ENCODE measurements at regions not wholly inside any gene's neighbourhood (a gene's known extent, or its start where the extent isn't known, plus 50 kb on each side); places are given as distances from the start of the nearest gene placed in this dataset.

DNA sequence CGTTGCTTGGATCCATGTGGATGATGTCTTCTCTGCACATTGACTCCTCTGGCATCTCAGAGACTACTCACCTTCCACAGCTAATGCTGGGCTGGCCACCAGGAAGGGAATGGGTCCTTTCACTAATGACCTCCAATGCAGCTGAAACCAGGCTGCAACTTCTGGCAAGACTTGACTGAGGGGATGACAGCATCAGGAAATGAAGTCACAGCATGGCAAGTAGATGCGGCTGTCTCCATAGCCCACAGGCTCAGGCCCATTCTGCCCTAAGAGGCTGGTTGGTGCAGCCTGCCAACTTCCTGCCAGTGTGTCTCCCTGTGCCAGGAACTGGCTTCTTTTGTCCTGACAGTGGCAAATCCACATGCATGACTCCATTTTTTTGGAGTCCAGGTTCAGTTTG is 467.3 kb downstream of the TSHZ3 start:
- H3K79me2 ChIP-seq (replicated peaks; ENCODE audit: insufficient read depth): no peaks in the 10 kb centered on the region

More for the DNA sequence above, 467.3 kb downstream of the TSHZ3 start:
- Mint-ChIP-seq H3K4me3 (no peak overlapping the region), H3K4me1 (no peaks in the 10 kb centered on the region), H3K9me3 (no peaks in the 10 kb centered on the region), H3K36me3 (ENCODE audit: low read depth) (no peaks in the 10 kb centered on the region), H3K27me3 (ENCODE audit: insufficient read depth, low read depth, poor library complexity) (no peaks in the 10 kb centered on the region), H3K27ac (no peak overlapping the region)
- Histone ChIP-seq H3K4me1 (ENCODE audit: insufficient read depth) (no peaks in the 10 kb centered on the region), H3K36me3 (ENCODE audit: insufficient read depth) (no peaks in the 10 kb centered on the region), H3K4me2 (no peak overlapping the region), H2AFZ (no peak overlapping the region), H3K4me3 (no peak overlapping the region), H4K20me1 (replicated peaks; ENCODE audit: insufficient read depth) (no peaks in the 10 kb centered on the region), H3K27me3 (ENCODE audit: insufficient read depth) (no peaks in the 10 kb centered on the region), H3F3A (replicated peaks; ENCODE audit: low read depth) (no peaks in the 10 kb centered on the region), H3K9me2 (ENCODE audit: insufficient read depth) (peaks cover 8% of the 10 kb centered on the region; the same call in 1 of the 2 replicates), H3K27ac (ENCODE audit: low read depth) (no peak overlapping the region)
- TF ChIP-seq CREB1 (CRISPR knock-in tag; IDR thresholded peaks at IDR 0.05; ENCODE audit: low read depth) (no peak), JUNB (IDR thresholded peaks at IDR 0.05; ENCODE audit: unreplicated experiment) (no peak), NANOG (IDR thresholded peaks at IDR 0.05; ENCODE audit: borderline replicate concordance) (no peak), POLR2AphosphoS5 (IDR thresholded peaks at IDR 0.05; ENCODE audit: low read depth) (no peak), ZNF114 (CRISPR knock-in tag; IDR thresholded peaks at IDR 0.05) (no peak), STAT1 (IDR thresholded peaks at IDR 0.05; ENCODE audit: unreplicated experiment) (no peak), ZNF331 (CRISPR knock-in tag; IDR thresholded peaks at IDR 0.05; ENCODE audit: low read depth) (no peak), EZH2phosphoT487 (IDR thresholded peaks at IDR 0.05; ENCODE audit: unreplicated experiment) (no peak), EZH2 (IDR thresholded peaks at IDR 0.05; ENCODE audit: low read depth, unreplicated experiment) (no peak)
- TF ChIP-seq, protein P1, sequence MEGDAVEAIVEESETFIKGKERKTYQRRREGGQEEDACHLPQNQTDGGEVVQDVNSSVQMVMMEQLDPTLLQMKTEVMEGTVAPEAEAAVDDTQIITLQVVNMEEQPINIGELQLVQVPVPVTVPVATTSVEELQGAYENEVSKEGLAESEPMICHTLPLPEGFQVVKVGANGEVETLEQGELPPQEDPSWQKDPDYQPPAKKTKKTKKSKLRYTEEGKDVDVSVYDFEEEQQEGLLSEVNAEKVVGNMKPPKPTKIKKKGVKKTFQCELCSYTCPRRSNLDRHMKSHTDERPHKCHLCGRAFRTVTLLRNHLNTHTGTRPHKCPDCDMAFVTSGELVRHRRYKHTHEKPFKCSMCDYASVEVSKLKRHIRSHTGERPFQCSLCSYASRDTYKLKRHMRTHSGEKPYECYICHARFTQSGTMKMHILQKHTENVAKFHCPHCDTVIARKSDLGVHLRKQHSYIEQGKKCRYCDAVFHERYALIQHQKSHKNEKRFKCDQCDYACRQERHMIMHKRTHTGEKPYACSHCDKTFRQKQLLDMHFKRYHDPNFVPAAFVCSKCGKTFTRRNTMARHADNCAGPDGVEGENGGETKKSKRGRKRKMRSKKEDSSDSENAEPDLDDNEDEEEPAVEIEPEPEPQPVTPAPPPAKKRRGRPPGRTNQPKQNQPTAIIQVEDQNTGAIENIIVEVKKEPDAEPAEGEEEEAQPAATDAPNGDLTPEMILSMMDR (conservative IDR thresholded peaks at IDR 0.05; ENCODE audit: low read depth in 2 of 2): no peak
- TF ChIP-seq, protein P2, sequence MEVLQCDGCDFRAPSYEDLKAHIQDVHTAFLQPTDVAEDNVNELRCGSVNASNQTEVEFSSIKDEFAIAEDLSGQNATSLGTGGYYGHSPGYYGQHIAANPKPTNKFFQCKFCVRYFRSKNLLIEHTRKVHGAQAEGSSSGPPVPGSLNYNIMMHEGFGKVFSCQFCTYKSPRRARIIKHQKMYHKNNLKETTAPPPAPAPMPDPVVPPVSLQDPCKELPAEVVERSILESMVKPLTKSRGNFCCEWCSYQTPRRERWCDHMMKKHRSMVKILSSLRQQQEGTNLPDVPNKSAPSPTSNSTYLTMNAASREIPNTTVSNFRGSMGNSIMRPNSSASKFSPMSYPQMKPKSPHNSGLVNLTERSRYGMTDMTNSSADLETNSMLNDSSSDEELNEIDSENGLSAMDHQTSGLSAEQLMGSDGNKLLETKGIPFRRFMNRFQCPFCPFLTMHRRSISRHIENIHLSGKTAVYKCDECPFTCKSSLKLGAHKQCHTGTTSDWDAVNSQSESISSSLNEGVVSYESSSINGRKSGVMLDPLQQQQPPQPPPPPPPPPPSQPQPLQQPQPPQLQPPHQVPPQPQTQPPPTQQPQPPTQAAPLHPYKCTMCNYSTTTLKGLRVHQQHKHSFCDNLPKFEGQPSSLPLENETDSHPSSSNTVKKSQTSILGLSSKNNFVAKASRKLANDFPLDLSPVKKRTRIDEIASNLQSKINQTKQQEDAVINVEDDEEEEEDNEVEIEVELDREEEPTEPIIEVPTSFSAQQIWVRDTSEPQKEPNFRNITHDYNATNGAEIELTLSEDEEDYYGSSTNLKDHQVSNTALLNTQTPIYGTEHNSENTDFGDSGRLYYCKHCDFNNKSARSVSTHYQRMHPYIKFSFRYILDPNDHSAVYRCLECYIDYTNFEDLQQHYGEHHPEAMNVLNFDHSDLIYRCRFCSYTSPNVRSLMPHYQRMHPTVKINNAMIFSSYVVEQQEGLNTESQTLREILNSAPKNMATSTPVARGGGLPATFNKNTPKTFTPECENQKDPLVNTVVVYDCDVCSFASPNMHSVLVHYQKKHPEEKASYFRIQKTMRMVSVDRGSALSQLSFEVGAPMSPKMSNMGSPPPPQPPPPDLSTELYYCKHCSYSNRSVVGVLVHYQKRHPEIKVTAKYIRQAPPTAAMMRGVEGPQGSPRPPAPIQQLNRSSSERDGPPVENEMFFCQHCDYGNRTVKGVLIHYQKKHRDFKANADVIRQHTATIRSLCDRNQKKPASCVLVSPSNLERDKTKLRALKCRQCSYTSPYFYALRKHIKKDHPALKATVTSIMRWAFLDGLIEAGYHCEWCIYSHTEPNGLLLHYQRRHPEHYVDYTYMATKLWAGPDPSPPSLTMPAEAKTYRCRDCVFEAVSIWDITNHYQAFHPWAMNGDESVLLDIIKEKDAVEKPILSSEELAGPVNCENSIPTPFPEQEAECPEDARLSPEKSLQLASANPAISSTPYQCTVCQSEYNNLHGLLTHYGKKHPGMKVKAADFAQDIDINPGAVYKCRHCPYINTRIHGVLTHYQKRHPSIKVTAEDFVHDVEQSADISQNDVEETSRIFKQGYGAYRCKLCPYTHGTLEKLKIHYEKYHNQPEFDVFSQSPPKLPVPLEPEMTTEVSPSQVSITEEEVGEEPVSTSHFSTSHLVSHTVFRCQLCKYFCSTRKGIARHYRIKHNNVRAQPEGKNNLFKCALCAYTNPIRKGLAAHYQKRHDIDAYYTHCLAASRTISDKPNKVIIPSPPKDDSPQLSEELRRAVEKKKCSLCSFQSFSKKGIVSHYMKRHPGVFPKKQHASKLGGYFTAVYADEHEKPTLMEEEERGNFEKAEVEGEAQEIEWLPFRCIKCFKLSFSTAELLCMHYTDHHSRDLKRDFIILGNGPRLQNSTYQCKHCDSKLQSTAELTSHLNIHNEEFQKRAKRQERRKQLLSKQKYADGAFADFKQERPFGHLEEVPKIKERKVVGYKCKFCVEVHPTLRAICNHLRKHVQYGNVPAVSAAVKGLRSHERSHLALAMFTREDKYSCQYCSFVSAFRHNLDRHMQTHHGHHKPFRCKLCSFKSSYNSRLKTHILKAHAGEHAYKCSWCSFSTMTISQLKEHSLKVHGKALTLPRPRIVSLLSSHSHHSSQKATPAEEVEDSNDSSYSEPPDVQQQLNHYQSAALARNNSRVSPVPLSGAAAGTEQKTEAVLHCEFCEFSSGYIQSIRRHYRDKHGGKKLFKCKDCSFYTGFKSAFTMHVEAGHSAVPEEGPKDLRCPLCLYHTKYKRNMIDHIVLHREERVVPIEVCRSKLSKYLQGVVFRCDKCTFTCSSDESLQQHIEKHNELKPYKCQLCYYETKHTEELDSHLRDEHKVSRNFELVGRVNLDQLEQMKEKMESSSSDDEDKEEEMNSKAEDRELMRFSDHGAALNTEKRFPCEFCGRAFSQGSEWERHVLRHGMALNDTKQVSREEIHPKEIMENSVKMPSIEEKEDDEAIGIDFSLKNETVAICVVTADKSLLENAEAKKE (CRISPR knock-in tag; IDR thresholded peaks at IDR 0.05): no peak
- TF ChIP-seq, protein P3, sequence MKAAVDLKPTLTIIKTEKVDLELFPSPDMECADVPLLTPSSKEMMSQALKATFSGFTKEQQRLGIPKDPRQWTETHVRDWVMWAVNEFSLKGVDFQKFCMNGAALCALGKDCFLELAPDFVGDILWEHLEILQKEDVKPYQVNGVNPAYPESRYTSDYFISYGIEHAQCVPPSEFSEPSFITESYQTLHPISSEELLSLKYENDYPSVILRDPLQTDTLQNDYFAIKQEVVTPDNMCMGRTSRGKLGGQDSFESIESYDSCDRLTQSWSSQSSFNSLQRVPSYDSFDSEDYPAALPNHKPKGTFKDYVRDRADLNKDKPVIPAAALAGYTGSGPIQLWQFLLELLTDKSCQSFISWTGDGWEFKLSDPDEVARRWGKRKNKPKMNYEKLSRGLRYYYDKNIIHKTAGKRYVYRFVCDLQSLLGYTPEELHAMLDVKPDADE (IDR thresholded peaks at IDR 0.05): no peak
- TF ChIP-seq, protein P4, sequence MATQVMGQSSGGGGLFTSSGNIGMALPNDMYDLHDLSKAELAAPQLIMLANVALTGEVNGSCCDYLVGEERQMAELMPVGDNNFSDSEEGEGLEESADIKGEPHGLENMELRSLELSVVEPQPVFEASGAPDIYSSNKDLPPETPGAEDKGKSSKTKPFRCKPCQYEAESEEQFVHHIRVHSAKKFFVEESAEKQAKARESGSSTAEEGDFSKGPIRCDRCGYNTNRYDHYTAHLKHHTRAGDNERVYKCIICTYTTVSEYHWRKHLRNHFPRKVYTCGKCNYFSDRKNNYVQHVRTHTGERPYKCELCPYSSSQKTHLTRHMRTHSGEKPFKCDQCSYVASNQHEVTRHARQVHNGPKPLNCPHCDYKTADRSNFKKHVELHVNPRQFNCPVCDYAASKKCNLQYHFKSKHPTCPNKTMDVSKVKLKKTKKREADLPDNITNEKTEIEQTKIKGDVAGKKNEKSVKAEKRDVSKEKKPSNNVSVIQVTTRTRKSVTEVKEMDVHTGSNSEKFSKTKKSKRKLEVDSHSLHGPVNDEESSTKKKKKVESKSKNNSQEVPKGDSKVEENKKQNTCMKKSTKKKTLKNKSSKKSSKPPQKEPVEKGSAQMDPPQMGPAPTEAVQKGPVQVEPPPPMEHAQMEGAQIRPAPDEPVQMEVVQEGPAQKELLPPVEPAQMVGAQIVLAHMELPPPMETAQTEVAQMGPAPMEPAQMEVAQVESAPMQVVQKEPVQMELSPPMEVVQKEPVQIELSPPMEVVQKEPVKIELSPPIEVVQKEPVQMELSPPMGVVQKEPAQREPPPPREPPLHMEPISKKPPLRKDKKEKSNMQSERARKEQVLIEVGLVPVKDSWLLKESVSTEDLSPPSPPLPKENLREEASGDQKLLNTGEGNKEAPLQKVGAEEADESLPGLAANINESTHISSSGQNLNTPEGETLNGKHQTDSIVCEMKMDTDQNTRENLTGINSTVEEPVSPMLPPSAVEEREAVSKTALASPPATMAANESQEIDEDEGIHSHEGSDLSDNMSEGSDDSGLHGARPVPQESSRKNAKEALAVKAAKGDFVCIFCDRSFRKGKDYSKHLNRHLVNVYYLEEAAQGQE (IDR thresholded peaks at IDR 0.05; ENCODE audit: unreplicated experiment): no peak
- DNase-seq (ENCODE audit: low spot score) (no peak), ATAC-seq (no peak)
